GM18868 (cell line): ENCODE measurements at regions not wholly inside any gene's neighbourhood (a gene's known extent, or its start where the extent isn't known, plus 50 kb on each side); places are given as distances from the start of the nearest gene placed in this dataset.

ENCODE experiments used
- ATAC-seq: cut with Tn5 transposase; IDR thresholded peaks from one replicate; pipeline ENCODE4 v1.9.1; 2021; ENCODE audit warnings: mild to moderate bottlenecking, moderate library complexity; ENCODE audit not compliant: unreplicated experiment

DNA sequence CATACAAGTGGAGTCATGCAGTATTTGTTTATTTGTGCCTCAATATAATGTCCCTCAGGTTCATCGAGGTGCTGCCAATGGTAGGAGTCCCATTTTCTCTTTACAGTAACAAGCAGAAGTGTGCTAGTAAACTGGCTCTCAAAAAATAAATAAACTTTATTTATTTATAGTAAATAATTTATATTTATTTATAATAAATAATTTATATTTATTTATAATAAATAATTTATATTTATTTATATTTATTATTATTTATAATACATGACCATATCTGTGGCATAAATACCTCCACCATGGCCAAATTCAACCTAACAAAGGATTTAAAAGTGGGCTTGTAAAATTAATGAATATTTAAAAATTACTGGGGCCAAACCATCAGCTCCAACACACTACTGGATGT, 464.9 kb upstream of the NWD2 start:
- no peak for ATAC-seq

DNA sequence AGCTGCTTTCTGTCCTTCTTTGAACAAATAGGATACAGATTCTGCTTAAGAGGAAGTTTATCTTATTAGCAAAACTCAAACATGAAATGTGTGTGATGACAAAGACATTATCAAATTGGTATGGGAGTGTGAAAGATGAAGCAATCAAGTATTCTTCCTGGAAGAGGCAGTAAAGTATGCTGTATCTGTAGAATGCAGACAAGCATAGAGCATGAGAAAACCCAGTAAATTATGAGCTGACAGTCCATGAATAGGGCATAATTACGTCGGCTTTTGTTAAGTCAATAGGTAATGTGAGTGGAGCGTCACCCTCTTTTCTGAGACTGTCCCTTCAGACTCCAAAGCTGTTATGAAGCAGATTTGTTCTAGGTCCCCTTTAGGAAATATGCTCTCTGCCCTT, 458.6 kb upstream of the NWD2 start:
- ATAC-seq: no peak

GRCh38 chr4:36786519-36786918, 458.0 kb upstream of the NWD2 start:
- no peak for ATAC-seq

DNA sequence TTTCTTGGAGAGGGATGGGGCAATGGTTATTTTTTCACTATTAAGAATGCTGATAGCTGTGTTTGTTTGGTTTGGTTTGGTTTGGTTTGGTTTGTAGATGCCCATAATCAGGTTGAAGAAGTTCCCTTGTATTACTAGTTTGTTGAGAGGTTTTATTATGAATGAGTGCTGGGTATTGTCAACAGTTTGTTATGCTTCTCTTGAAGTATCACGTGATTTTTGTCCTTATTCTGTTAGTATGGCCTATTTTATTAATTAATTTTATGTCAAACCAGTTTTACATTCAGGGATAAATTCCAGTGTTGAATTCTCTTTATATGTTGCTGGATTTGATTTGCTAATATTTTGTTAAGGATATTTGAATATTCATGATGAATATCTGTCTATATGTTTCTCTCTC, 449.8 kb upstream of the NWD2 start:
- ATAC-seq: no peak

- no peak for ATAC-seq
These were observed 432.4 kb upstream of the NWD2 start for GRCh38 chr4:36812149-36812548.

GRCh38 chr4:36815536-36815935, 429.0 kb upstream of the NWD2 start:
- ATAC-seq: no peak

DNA sequence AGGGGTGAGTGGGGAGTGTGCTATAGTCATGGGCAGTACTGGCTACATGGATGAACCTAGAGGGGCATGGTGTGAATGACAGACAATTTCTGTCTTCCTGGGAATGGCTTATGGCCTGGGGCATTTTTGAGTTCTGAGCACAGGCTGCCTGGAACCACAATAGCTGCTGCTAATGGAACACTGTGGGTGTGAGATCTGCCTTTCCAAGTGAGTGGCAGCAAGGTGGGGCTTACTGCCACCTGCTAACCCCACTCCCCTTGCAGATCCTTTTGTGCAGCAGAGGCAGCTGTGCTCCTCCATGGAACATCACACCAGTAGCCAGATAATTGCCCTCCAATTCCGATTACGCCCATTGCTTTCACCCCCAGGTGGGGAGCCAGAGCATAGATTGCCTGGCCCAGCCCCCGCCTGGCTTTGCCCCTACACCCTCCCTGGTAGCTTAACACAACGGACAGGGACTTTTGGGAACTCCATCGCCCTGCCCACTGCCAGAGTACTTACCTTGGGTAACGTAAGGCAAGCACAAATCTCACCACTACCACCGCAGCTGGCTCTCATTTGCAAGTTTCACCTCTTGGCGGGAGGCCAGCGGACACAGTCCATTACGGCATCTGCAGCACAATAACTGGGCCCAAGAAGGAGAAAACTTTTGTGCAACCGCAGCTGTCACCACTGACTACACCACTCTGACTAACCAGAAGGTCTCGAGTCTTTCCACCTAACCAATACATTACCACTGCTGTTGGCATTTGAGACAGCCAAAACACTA, 421.2 kb upstream of the NWD2 start:
- ATAC-seq: peak; percentile 50

DNA sequence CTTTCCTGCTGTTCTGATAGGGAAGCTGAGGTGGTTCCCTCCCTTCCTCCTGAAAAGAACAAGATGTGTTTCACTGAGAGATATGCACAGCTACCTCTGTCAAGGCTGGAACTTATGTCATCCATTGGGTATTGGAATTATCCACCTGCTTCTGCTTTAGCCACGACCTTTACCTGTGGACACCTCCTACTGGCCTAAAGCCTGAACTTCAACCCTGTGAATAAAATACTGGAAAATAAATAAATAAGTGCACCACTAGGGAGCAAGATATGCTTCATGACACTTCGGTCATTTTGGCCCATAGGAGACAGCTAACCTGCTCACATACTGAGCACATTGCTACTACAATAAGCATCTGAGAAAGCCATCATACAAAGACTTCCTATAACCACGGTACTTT, 419.9 kb upstream of the NWD2 start:
- no peak for ATAC-seq

- peak; percentile 90 for ATAC-seq
These were observed 409.3 kb upstream of the NWD2 start for GRCh38 chr4:36835246-36835645.

GRCh38 chr4:36841583-36842326, 402.8 kb upstream of the NWD2 start:
- peak; percentile 79 for ATAC-seq

GRCh38 chr4:36844448-36844847, 400.1 kb upstream of the NWD2 start:
- ATAC-seq: no peak

DNA sequence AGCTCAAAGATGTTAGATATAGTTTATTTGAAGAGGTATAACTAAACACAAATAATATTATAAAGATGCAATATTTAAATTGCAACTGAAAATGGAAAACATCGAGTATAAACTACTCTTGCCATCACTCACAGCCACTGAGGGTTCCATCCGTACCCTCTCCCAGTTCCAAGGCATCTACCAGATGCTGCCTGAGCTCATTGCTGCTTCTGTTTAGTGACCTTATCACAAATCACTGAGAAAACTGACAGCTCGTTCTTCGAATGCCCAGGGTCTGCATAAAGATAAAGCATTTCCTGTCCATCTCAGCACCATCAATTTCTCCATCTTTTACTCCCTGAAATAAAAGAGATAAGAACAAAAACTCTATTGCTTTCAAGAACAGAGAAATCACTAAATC, 391.7 kb upstream of the NWD2 start:
- ATAC-seq: no peak

DNA sequence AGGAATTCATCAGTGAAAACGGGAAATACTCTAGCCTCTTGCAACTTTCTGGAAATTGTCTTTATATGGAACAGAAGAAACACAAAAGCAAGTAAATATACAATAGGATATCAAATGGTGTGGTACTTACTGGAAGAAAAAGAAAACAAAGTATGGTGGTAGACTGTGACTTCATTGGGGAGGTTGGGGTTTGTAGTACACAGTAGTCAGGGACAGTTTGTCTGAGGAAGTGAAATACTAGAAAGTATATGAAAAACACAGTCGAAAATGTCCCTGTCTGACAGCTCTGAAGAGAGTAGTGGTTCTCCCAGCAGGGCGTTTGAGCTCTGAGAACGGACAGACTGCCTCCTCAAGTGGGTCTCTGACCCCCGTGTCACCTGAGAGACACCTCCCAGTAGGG, 390.0 kb upstream of the NWD2 start:
- ATAC-seq: peak; percentile 99

GRCh38 chr4:36863601-36864000, 380.9 kb upstream of the NWD2 start:
- ATAC-seq: peak; percentile 69

DNA sequence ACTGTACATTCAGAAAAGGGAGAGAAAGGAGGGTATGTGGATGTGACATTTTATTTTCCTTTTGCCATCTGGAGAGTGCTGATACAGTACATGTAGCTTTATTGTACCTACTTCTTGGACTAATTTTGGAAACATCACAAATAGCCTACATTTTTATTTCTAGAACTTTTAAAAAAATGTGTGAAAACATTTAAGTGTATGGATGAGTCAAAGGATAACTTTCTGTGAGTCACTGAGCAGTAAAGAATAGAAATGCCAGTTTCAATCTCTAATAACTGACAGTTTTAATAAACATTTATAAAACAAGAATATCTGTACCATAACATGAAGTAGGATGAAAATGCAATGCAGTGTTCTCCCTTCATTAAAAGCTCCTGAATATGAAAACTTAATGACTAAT, 374.4 kb upstream of the NWD2 start:
- ATAC-seq: peak; percentile 65

DNA sequence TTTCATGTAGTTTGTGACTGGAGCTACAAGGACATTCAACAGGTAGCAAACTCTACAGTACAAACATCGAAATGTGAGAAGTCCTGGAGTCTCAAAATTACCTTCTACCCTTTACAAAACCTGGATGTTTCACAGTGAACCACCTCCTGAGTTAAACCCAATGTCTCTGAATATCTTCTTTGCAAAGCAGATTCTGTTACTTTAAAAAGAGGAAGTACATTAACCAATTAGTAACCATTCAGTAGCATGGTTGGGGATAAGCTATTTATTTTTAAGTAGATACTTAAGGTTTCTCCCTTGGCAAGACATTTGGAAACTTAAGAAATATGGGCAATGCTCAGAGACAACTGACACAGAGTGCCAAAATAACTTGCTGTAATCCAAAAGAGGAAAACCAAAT, 371.9 kb upstream of the NWD2 start:
- ATAC-seq: peak; percentile 72

GRCh38 chr4:36884151-36884550, 360.4 kb upstream of the NWD2 start:
- peak; percentile 80 for ATAC-seq

DNA sequence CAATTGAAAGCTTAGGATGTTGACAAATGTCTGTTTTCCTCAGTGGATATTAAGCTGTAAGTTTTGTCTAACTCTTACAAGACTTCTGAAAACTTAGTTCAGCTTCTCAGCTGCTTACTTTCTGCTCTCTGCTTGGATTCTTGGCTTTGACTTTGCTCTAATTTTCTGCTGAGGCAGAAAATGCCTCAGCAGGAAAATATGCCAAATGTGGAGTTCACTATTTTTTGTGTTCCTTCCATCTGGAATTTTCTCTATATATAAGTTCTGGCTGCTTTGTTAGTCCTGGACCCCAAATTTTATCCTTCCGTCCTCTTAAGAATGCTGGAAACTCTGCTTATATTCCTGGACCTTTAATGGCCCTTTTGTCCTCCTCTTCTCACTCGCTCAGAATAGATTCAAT, 352.6 kb upstream of the NWD2 start:
- no peak for ATAC-seq

GRCh38 chr4:36900446-36900987, 344.0 kb upstream of the NWD2 start:
- no peak for ATAC-seq

GRCh38 chr4:36904823-36905222, 339.7 kb upstream of the NWD2 start:
- no peak for ATAC-seq

- ATAC-seq: no peak
These were observed 330.4 kb upstream of the NWD2 start for GRCh38 chr4:36914106-36914505.

DNA sequence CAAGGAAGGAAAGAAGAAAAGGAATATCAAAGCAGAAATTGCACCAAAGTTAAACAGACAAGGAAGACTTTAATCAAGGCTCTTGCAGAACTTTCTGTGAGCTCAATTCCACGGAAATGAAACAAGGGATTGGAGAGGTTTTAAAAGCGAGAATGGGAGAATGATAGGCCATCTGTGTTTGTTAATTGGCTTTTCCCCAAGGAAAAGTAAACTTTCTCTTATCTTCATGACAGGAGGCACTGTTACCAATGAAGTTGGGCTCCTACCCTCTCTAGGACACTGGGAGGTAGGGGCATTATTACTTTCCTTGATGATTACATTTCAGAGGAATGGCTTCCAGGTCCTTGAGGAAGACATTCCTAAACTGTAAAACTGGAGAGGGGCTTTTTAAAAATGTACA, 328.8 kb upstream of the NWD2 start:
- ATAC-seq: no peak
